Iris pigment epithelial cell (primary cell): ENCODE measurements at regions not wholly inside any gene's neighbourhood (a gene's known extent, or its start where the extent isn't known, plus 50 kb on each side); places are given as distances from the start of the nearest gene placed in this dataset.

ENCODE experiments used
- DNase-seq: peaks from one replicate; pipeline ENCODE4 v3.0.0-alpha.2; 2011; ENCODE audit warnings: low read depth

DNA sequence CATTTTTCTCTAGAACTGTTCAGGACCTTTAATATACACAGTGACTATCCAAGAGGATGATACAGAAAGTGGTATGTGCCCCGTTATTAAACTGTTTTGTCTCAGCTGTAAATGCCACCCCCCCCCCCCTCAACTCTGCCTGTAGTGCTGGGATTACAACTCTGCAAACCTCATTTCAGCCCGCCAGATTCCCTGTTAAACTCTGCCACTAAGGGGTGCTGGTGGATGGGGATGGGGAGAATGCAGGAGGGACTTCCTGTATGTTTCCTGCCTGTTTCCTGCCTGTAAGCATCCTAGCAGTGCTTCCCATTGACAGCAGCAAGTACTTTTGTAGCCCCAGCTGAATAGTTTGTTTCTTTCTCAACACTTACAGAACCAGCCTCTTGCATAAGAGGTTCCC is 301.7 kb upstream of the RORA start:
- no peak for DNase-seq

DNA sequence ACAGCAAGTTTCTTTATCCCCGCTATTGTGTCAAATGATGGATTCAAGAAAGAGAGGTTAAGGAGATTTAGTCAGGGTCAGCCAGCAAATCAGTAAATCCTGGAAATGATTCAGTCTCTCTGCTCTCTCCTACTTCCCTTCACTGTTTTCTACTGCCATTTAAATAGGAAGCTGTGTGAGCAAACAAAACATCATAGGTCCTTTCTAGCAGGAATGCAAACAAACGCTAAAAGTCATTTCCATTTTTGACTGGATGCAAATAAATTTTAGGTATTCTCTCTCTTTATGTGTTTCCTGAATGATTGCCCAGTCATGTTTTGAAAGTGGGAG is 299.4 kb upstream of the RORA start:
- DNase-seq, result no peak

DNA sequence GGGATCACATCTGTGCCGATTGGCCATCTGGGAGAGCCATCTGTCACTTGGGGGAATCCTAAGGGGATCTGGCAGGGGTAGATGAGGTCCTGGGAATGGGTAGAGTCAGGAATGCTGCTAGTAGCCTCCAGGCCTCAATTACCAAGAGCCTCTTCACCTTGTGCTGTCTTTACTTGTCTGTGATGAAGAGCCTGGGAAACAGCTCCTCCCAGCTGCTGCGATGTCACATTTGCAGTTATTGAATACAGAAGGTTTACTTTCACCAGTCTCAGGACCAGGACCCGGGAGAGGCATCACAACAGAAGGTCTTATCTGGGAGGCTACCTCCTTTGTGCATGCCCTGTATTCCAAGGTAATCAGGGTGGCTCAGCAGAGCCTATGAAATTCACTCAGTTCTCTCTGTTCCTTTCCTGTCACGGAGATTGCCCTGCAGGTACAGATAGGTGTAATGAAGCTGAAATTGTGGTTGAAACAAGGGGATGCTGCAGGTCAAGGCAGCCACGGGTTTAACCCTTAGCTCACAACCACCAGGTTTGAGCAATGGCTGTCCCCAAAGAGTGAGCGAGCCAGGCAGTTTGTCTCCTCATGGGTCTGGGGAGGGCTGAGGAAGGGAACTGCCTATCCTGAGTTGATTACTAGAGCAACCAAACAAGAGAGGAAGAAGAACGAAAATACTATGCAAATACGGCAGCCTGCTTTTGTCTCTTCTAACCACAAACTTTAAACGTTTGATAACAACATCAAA is 298.9 kb upstream of the RORA start:
- DNase-seq, result no peak

DNA sequence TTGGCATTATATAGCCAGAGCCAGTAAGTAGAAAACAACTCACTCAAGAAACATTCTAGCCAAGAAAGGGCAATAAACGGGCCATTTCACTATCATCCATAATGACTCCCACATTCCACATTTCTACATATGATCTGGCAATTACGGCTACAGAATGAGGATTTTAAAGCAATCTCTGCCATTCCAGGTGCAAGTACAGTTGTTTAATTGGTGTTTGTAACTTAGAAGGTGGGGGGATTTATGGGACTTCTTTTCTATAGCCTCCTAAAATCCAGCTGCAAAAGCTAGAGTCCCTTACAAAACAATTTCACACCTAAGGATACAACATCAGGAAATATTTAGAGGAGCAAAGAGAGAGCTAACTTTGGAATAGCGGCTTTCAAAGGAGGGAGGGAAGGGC is 295.4 kb upstream of the RORA start:
- DNase-seq, result no peak

DNA sequence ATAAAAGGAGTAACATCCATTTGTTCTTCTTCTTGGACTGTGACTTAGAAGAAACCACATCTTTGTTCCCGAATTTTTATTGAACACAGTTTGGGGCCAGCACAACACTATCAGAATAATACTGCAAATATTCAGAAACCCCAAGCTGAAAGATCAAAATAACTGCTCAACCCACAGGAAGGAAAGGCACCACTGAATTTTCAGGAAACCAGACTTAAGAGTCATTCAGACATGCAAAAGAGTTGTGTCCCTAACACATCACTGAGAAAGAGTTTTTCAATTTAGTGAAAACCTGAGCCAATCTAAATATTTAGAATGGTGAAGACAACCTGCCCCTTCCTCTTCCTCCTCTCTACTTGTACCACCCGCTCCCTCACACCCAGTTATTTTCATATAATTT is 295.0 kb upstream of the RORA start:
- DNase-seq, result no peak

DNA sequence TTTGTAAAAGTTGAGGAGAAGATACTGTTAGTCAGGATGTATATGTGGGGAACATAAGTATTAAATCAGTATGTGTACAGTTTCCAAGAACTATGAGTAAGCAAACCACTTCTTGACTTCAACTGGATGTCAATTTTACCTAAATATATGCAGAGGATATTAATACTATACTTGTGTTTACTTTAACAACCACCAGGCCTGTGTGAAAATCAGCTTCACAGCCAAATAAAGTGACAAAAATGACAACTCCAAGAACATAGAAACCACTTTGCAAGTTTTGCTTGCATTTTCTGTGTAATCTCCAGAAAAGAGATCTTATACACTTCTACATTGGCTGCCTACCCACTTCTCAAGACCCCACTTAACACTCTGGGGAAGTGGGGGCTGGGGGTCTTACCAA is 293.3 kb upstream of the RORA start:
- DNase-seq, result no peak

DNA sequence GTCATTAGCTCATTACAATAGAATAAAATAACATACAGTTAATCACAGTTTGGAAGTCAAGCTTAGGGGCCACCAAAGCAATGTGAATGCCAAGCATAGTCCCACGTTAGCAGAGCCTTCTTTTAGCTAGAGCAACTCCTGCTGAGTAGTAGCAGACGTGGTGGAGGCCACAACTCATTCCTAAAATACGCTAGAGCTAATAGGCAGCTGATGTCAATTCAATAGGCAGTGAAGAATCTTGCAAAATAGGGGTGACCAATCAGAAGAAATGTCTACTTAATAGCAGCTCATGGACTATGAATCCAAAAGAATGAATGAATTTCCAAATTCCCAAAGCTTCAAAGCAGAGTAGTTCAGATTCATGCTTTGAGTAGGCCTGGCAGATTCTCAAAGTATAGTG is 292.9 kb upstream of the RORA start:
- DNase-seq, result no peak

DNA sequence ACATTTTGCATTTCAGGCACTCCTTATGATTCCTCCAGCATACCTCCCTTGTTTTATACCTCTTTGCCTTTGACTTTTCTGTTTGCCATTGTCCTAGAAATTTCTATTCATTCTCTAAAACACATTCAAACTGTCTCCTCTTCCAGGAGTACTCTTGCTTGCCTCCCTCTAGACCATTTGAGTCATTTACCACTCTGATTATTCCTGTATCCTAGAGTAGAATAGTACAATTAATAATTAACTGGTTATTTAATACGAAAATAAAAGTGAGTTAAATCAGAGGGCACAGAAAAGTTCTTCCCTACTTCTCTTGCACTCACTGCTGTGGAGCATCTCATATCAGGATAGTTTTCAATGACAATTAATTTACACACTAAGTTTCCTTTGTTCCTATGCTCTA is 290.2 kb upstream of the RORA start:
- DNase-seq, result no peak

DNA sequence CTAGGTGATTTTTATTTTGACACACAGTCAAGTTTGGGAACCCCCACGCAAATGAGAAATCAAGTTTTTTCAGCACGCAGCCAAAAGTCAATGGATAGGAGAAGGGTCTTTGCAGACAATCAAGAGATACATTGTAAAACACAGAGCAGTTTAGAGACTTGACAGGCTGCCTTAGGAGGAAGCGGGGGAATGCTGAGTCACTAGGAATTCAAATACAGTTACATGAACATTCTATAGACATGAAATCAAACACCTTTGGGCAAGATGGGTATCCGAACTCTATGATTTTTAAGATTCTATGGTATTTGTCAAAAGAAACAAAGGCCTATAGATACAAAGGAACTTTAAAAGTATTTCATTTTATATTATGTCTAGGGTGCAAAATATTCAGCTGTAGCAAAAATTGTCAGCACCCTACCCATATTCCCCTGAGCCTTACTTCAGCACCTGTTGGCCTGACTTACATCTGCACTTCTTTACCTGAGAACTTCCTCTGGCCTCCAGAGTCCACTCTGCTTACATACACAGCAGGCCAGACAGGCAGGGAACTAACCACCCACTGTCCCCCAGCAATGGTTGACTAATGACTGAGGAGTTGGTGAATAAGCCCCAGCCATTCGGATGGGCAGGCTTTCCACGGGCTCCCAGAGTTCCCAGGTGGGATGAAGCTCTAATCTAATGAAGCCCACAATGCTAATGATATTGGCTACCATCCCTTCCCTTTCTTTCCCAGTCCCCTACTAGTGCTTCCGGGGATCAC is 289.3 kb upstream of the RORA start:
- DNase-seq, result peak; percentile 35

DNA sequence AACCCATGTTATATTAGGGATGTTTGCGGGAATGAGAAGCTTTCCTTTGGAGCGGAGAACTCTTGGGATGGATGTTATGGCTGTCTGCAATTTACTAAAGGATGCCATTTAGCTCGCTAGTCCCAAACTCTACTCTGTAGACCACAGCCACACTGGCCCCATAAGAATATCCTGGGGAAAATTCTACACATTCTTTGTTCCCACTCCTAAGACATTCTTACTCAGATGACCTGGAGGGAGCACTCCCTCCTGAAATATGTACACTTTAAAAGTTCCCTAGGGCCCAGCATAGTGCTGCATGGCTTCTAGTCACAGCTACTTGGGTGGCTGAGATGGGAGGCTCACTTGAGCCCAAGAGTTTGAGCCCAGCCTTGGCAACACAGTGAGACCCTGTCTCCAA is 288.7 kb upstream of the RORA start:
- DNase-seq, result peak; percentile 5

DNA sequence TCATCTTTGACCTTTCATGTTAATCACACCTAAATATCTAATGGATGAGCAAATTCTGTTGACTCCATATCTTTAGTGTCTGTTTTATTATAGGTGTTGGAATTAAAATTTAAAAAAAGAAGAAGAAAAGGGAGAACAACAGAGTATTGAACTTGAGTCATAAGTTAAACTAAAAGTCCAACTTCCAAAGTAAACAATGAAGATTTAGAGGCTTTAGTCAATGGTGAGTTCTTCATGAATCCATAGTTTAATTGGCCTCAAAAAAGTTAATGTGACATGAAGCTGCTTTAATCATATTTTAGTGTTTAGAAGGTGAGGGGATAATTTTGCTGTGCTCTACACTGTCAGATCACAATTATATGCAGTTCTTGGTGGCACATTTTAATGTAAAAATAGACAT is 288.2 kb upstream of the RORA start:
- DNase-seq, result no peak

DNA sequence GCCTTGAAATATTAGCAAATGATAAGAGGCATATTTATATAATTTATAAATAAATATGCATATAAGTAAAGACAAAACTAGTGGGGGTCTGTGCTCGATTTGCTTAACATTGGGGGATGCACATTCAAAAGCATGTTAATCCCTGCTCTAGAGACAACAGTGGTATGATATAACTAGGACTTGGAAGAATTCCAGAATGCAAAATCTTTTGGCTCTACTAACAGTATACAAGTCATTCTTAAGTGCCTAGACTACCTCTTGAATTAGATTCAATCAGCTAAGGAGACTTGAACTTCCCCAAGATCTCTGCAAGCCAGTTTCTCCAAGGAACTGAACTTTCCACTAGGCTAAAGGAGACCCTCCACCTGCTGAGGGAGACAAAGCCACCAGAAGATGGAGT is 282.7 kb upstream of the RORA start:
- DNase-seq, result no peak

DNA sequence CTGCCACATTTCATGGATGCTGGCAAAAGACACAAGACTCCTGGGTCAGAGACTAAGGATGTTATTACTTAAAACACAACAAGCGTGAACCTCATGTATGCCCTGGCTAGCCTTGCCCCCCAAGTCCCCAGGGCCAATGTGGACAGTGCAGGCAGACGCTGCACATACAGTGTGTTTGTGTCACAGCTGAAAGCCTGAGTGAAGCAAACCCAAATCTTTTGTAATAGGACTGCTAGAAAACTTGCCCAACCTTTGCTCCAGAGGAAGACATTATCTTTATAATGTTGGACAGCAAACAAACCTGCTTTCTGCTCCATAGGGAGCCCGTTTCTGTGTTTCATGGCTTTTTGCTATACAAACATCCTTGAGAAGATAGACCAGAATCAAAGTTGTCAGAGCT is 282.0 kb upstream of the RORA start:
- DNase-seq, result no peak

DNA sequence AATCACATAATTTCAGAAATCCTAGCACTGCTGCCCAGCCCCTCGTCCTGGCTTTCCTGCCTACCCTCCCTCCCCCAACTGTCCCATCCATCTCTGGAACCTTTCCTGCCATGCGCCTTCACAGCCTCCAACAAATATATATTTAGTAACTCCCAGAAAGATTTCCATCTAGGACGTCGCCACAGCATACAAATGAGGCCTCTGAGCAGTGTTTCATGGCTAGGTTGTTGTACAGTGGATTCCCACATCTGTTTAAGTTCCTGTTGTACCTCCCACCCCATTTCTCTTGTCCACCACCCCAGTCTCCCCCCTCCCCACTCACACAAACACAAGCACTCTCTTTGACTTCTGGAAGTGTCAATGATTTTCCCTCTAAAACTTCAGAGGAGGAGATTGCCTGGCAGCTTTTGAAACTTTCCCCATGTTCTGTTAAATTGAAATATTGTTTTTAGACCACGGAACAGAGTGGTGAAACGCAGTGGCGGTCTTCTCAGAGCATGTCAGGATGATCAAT is 280.3 kb upstream of the RORA start:
- no peak for DNase-seq

DNA sequence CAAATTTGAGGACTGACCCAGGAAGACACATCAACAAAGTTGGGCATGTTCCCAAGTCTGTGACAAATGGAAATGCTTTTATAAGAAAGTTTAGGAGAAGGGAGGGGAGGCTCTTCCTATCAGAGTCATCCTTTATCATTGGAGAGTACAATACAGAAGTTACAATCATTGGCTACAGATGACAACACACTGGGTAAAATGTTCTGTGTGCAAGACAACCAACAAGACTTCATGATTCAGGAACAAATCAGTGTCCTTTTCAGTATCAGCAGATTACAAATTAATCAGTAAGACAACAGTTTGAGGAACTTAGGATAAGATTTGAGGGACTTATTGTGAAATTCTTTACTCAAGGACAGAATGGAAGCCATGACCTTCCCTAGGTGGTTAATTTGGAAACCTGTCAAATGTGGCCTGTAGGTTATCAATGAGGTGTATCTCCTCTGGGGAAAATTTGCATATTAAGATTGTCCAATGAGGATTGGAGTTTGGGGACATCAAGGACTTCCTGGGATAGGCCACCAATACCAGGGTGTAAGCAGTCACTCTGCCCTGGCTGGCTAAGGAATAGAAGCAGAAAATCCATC is 274.4 kb upstream of the RORA start:
- DNase-seq, result no peak

DNA sequence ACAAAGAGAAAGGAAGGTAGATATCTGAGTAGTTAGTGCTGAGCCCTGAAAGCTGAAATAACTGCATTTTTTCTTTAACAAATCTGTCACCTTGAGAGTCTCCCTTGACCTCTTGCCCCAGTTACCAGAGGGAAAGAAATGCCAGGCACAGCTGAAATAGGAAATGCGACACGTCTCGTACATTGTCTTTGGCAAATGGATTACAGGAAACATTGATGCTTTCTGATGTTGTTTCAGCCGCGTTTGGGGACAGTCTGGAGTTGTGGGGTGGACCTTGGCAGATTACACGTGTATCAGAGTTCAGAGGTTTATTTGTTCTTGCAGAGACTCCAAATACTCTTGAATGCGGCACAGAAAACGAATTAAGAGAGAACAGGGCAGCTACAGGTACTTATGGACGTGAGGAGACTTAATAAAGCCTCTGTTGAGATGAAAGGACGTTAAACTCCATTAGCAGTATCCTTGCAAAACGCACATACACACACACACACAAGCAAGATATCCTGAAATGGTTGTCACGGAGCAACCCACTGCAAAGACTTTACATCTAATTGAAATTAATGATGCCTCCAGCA is 272.8 kb upstream of the RORA start:
- no peak for DNase-seq

DNA sequence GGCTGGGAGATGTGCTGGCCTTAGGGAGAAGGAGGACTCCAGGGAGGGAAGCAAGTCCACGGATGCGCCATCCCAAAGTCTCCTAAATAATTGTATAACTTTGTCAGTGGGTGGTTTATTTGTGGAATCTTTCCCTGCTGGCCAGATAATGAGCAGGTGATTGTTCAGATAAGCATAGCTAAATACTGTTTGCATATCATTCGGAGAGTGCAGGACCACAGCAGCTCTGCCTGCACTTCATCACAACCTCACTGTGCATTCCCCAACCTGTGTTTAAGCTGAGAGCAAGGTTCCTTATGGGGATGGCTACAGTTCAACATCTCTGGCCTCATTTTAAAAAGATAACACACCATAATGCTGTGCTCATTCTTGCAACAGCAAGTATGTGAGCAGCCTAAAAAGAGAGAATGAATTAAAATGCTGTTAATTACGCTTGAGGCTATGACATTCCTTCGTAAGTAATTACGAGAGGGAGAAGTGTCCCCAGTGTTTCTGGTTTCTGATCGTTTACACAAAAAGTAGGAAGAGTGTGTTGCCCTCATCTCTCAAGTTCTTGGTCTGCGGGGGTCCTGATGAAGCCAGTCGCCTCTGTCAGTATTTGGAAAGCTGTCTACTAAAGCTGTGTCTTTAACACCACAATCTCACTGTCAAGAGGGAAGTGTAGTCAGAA is 272.0 kb upstream of the RORA start:
- DNase-seq, result no peak

DNA sequence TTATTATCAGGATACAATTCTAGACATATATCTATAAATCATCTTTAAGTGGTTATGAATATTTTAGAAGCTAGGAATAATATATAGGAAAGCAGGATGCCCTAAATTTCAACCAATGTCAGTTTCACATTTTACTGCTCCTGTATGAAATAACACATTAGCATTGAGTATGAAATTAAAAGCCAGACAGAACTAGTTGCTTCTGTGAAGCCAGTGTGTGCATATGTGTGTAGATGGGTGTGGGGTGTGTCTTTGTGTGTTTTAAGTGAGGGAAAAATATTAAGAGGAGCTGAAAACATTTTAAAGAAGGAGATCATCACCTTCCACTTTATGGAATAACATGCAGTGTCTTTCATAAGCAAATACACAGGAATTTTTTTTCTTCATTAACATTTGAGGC is 271.4 kb upstream of the RORA start:
- no peak for DNase-seq

DNA sequence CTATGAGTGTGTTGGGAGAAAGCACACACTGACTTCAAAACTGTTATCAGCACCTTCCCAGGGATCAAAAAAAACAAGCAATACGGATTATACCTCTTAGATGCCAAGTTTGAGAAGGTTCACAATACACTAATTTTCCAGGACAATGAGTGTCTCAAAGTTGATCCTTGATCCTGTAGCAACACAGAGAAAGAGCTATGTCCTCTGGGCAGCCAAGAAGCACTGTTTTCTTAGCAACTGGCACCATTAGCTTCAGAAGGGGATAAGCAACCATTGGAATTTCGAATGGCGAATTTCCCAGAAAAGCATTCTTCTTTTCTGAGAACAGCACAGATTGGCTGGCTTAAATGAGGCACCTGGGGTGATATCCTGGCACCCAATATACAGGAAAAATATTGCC is 270.3 kb upstream of the RORA start:
- DNase-seq, result no peak

DNA sequence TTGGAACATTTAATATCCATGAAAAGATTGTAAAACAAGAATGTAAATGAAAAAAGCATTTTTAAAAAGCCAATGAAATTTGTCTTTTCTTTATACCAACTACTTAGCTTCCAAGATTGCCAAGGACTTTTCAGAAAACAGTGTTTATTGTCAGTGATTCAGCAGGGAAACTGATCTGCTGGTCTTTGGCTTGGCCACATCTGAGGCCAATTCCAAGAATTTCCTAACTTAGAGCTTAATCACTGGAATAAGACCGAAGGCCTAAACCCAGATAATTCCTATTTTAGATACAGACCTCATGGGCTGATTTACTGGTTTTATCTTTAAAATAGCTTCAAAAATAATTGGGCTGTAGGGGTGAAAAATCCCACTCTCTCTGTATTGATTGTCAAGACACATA is 260.5 kb upstream of the RORA start:
- no peak for DNase-seq

DNA sequence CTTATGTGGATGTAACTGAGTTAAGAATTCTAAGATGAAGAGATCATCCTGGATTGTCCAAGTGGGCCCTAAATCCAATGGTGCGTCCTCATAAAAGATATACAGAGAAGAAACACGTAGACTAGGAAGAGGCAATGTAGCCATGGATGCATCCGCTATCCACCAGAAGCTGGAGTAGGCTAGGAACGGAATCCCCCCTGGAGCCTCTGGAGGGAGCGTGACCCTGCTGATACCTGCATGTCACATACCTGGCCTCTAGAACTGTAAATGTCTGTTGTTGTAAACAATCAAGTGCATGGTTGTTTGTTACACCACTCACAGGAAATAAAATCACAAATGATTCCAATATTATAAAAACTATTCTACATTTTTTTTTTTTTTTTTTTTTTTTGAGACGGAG is 254.5 kb upstream of the RORA start:
- no peak for DNase-seq

DNA sequence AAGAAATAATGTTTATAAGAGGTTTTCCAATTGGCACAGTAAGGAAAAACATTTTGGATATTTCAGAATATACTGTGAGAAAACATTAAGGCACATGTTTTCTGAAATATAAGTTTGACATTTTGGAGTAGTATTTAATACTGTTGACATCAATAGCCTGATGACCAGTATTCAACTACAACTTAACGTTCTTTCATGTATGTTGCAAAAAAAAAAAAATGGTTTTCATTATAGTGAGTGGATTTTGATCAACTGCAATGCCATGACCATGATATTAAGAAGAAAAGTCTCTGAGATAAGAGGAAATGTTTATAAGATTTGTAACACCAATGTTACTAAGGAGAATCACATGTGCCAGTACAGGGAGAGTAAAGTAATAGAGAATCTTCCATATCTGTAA is 252.8 kb upstream of the RORA start:
- DNase-seq, result no peak

DNA sequence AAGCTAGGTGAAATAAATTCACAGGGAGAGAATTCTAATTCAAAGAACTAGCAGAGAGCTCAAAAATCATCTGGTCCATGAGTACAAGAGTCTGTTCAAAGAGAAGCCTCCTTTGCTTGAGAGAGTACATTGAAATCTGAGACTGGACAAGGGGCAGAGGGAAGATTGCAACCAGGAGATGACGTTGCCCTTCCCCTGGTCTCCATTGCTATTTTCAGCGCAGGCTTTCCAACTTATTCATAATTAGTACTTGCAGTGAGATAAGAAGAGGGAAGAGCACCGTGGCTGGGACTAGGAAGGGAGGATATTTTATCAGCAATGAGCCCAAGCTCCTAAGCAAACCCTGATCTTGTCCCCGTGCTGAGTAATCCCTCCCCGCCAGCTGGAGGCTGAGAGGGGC is 251.8 kb upstream of the RORA start:
- no peak for DNase-seq
